Activated CD8-positive, alpha-beta memory T cell treated with anti-CD3 and anti-CD28 coated beads, Interleukin-2, amount 10 ng/mL, durations not matched to agents 7 days and 5 days (primary cell): ENCODE measurements at regions not wholly inside any gene's neighbourhood (a gene's known extent, or its start where the extent isn't known, plus 50 kb on each side); places are given as distances from the start of the nearest gene placed in this dataset.

ENCODE experiments used
- ATAC-seq: fragments of 150-1000 bp; cut with Tn5 transposase; one replicate; pipeline ENCODE4 v1.10.0; 2021; ENCODE audit warnings: moderate library complexity
- CTCF ChIA-PET: fragments of 350-600 bp; sonication (Branson Sonifier 250); formaldehyde crosslinking; loops from one replicate; lab custom pipeline; 2021; ENCODE audit warnings: antibody characterized with exemption; lab: Charles Lee
- DNase-seq: peaks from one replicate; pipeline ENCODE4 v3.0.0-alpha.2; 2020
- H3K27ac Mint-ChIP-seq: one replicate; pipeline ENCODE4 v1.8.0; 2021; ENCODE audit warnings: mild to moderate bottlenecking, mixed read lengths
- H3K27me3 Mint-ChIP-seq: one replicate; pipeline ENCODE4 v1.8.0; 2021; ENCODE audit warnings: mixed read lengths
- H3K36me3 Mint-ChIP-seq: one replicate; pipeline ENCODE4 v1.8.0; 2021; ENCODE audit warnings: mild to moderate bottlenecking, mixed read lengths
- H3K4me1 Mint-ChIP-seq: one replicate; pipeline ENCODE4 v1.8.0; 2021; ENCODE audit warnings: mixed read lengths
- H3K4me3 Mint-ChIP-seq: one replicate; pipeline ENCODE4 v1.8.0; 2021; ENCODE audit warnings: mild to moderate bottlenecking, moderate library complexity, mixed read lengths
- H3K9me3 Mint-ChIP-seq: one replicate; pipeline ENCODE4 v1.8.0; 2022; ENCODE audit warnings: low read depth, mixed read lengths

DNA sequence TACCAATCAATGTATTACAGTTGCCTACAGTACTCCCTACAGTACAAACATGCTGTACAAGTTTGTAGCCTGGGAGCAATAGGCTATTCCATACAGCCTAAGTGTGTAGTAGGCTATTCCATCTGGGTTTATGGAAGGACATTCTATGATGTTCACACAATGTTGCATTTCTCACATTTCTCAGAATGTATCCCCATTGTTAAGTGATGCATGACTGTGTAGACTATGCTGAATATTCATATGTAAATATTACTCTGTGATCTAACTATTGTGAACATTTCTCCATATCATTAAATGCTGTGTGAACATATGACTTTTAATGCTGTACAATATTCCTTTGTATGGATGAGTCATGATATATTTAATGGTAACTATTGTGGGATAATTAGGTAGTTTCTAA, 139.2 kb upstream of the ADAMTS9 start:
- Mint-ChIP-seq H3K27ac (no peak overlapping the region), H3K4me1 (no peaks in the 10 kb centered on the region), H3K9me3 (peaks cover 2% of the 10 kb centered on the region), H3K27me3 (no peaks in the 10 kb centered on the region), H3K4me3 (no peak overlapping the region), H3K36me3 (no peaks in the 10 kb centered on the region)
- ATAC-seq (no peak), DNase-seq (no peak)
- CTCF ChIA-PET: no interaction called here

DNA sequence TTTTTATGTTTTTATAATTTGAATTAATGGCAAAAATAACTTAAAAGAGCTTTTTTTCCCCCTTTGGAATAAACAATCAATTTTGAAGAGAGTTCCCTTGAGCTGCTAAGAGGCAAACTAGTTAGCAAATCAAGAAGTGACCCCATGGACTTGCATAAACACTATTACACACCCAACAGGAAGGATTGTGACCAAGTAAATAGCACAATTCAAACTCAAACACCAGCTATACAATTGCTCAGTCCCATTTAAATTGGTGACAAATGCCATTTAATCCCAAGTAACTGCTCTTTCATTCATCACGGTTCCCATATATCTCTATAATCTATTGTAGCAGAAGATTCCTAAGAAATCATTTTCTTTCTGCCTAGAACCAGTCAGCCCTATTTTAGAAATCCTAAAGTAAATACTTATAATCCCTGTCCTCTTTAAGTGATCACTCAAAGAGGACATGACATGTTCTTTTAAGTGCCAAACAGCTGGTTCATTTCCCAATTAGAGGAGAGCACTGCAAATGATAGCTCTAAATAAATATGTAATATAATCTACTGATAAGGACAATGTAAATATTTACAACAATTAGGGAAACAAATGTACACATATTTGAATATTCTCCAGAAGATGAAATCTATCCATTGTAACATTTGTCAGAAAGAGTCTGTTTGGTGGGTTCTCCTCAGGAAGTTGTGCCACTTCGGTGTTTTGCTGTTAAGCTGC, 137.8 kb upstream of the ADAMTS9 start:
- CTCF ChIA-PET: no interaction called here
- H3K4me1 Mint-ChIP-seq: no peaks in the 10 kb centered on the region
- no peak overlapping the region for H3K4me3 Mint-ChIP-seq
- ATAC-seq: no peak
- no peaks in the 10 kb centered on the region for H3K36me3 Mint-ChIP-seq
- DNase-seq: no peak
- H3K9me3 Mint-ChIP-seq: peaks cover 2% of the 10 kb centered on the region
- H3K27ac Mint-ChIP-seq: no peak overlapping the region
- no peaks in the 10 kb centered on the region for H3K27me3 Mint-ChIP-seq

DNA sequence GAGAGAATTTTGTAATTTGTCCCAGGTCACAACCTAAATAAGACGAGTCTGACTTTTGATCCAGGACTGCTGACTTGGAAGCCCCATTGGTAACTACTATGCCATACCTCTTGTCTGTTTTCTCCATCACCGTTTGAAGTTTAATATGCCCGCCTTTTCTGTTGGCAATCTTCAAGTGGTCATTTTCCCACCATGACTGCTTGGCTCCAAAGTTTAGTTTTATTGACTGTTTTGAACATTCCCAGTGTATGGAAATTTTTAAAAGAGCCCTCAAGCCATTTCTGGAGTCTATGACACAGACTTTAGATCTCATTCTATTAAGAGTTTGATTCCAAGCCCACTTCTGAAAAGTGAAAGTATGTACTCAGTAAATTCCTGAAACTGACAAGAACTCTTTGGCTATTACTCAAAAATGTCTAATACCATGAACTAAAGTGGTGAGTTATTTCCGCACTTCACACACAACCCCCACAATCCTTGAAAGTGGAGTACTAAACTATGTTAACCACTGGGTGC, 136.7 kb upstream of the ADAMTS9 start:
- H3K4me1 Mint-ChIP-seq: no peaks in the 10 kb centered on the region
- CTCF ChIA-PET: no interaction called here
- H3K27me3 Mint-ChIP-seq: no peaks in the 10 kb centered on the region
- peaks cover 2% of the 10 kb centered on the region for H3K9me3 Mint-ChIP-seq
- no peak overlapping the region for H3K4me3 Mint-ChIP-seq
- no peaks in the 10 kb centered on the region for H3K36me3 Mint-ChIP-seq
- ATAC-seq (no peak), DNase-seq (no peak)
- H3K27ac Mint-ChIP-seq: no peak overlapping the region

GRCh38 chr3:64818196-64818595, 130.4 kb upstream of the ADAMTS9 start:
- H3K9me3 Mint-ChIP-seq: no peaks in the 10 kb centered on the region
- ATAC-seq: no peak
- H3K27ac Mint-ChIP-seq: no peak overlapping the region
- CTCF ChIA-PET: no interaction called here
- H3K36me3 Mint-ChIP-seq: no peaks in the 10 kb centered on the region
- H3K27me3 Mint-ChIP-seq: no peaks in the 10 kb centered on the region
- no peak overlapping the region for H3K4me3 Mint-ChIP-seq
- H3K4me1 Mint-ChIP-seq: no peaks in the 10 kb centered on the region
- DNase-seq: no peak

DNA sequence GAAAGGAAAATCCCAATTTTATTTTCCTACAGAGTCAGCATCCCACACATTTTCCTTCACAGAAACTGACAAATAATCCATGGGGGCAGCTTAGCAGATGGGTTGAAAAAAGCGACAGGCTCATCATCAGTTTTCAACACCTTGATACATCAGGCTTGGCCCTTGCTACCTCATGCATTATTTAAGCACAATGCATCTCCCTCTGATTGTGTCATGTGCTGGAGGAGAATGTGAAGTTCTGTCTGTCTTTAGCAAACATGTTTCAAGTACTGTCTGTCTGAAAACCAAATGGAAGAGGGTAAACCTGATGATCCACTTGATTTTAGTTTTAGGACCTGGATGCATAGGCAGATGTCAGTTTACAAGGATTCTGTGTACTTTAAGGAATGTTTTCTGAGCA, 128.6 kb upstream of the ADAMTS9 start:
- Mint-ChIP-seq H3K9me3 (no peaks in the 10 kb centered on the region), H3K27me3 (no peaks in the 10 kb centered on the region), H3K4me1 (no peaks in the 10 kb centered on the region), H3K4me3 (no peak overlapping the region), H3K36me3 (no peaks in the 10 kb centered on the region), H3K27ac (no peak overlapping the region)
- ATAC-seq (no peak), DNase-seq (no peak)
- CTCF ChIA-PET: no interaction called here

DNA sequence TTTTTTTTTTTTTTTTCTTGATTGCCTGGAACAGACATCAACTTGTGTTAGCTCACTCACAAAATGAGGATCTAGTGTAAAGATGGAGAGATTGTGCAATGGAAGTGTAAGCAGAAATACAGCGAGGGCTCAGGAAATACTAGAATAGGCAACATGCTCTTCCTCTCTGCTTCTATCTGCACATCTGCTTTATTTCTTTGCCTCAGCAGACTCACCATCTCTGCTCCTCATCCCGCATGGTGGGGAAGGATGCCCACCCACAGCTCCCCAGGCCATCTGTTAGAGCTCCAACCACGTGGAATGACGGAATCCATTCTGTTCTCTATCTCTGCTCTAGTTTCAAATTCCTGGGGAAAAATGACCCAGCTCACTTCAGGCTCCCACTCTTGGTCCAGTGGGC, 128.0 kb upstream of the ADAMTS9 start:
- no peak overlapping the region for H3K4me3 Mint-ChIP-seq
- DNase-seq: no peak
- CTCF ChIA-PET: no interaction called here
- no peaks in the 10 kb centered on the region for H3K9me3 Mint-ChIP-seq
- H3K36me3 Mint-ChIP-seq: no peaks in the 10 kb centered on the region
- ATAC-seq: no peak
- no peak overlapping the region for H3K27ac Mint-ChIP-seq
- H3K4me1 Mint-ChIP-seq: no peaks in the 10 kb centered on the region
- H3K27me3 Mint-ChIP-seq: no peaks in the 10 kb centered on the region

GRCh38 chr3:64815195-64815631, 127.4 kb upstream of the ADAMTS9 start:
- H3K36me3 Mint-ChIP-seq: no peaks in the 10 kb centered on the region
- no peak overlapping the region for H3K4me3 Mint-ChIP-seq
- CTCF ChIA-PET: no interaction called here
- H3K27ac Mint-ChIP-seq: no peak overlapping the region
- DNase-seq: no peak
- no peak for ATAC-seq
- H3K27me3 Mint-ChIP-seq: no peaks in the 10 kb centered on the region
- H3K4me1 Mint-ChIP-seq: no peaks in the 10 kb centered on the region
- H3K9me3 Mint-ChIP-seq: no peaks in the 10 kb centered on the region

DNA sequence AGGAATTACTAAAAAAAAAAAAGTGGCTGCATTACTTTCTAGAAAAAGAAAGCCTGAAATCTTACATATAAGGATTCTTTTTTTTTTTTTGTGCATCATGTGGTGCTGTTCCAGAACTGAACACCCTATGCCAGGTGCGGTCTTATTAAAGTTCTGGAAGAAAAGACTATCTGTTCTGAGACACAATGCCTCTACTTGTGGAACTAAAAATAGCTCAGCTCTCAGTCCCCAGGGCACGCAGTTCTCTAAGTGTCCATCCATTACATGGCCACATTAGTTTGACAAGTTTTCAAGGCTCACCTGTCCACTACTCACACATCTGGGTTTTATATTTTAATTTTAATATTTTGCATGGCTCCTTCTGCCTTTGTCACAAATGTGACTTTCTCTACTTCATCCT, 126.6 kb upstream of the ADAMTS9 start:
- CTCF ChIA-PET: no interaction called here
- DNase-seq (no peak), ATAC-seq (no peak)
- Mint-ChIP-seq H3K36me3 (no peaks in the 10 kb centered on the region), H3K27ac (no peak overlapping the region), H3K27me3 (no peaks in the 10 kb centered on the region), H3K4me1 (no peaks in the 10 kb centered on the region), H3K9me3 (no peaks in the 10 kb centered on the region), H3K4me3 (no peak overlapping the region)

DNA sequence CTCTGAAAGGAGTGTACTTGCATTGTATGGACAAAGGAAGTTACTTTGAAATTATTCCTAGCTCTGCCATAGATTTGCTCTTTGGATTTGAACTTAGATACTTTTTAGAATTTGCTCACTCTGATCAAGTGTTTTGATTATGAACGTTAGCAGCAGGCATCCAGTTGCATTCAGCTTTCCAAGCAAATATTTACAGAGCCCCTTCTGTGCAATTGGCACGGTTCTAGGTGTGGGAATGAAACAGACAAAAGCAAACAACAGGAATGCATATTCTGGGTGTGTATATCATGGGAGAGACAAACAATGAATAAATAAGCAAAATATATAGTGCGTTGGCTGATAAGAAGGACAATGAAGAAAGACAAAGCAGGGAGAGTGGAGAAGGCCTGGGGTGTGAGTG, 125.5 kb upstream of the ADAMTS9 start:
- Mint-ChIP-seq H3K27ac (no peak overlapping the region), H3K36me3 (no peaks in the 10 kb centered on the region), H3K4me1 (no peaks in the 10 kb centered on the region), H3K9me3 (no peaks in the 10 kb centered on the region), H3K4me3 (no peak overlapping the region), H3K27me3 (no peaks in the 10 kb centered on the region)
- CTCF ChIA-PET: no interaction called here
- DNase-seq (no peak), ATAC-seq (no peak)

DNA sequence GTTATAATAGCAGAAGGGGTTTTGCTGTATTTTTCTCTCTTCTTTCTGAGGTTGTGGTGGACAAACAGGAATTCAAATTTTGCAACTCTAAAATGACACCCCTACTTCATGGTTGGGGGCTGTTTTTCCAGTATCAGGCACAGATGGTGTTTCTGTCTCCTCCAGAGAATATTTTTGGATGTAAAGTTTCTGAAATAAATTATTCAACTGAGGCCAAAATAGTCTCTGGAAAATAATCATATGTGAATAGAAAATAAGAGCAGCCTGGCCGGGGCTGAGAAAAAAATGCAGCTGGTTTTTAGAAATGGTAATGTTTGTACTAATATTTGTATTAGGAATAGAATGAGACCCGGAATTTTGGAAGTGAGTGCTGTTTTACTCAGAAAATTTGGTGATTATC, 121.3 kb upstream of the ADAMTS9 start:
- no peak for ATAC-seq
- Mint-ChIP-seq H3K27me3 (no peaks in the 10 kb centered on the region), H3K9me3 (no peaks in the 10 kb centered on the region), H3K36me3 (no peaks in the 10 kb centered on the region), H3K4me3 (no peak overlapping the region), H3K4me1 (no peaks in the 10 kb centered on the region), H3K27ac (no peak overlapping the region)
- CTCF ChIA-PET: no interaction called here
- DNase-seq: no peak

GRCh38 chr3:64808061-64808460, 120.3 kb upstream of the ADAMTS9 start:
- H3K9me3 Mint-ChIP-seq: no peaks in the 10 kb centered on the region
- no peak overlapping the region for H3K4me3 Mint-ChIP-seq
- H3K27ac Mint-ChIP-seq: no peak overlapping the region
- H3K36me3 Mint-ChIP-seq: no peaks in the 10 kb centered on the region
- no peak for ATAC-seq
- CTCF ChIA-PET: no interaction called here
- no peaks in the 10 kb centered on the region for H3K4me1 Mint-ChIP-seq
- no peak for DNase-seq
- no peaks in the 10 kb centered on the region for H3K27me3 Mint-ChIP-seq

DNA sequence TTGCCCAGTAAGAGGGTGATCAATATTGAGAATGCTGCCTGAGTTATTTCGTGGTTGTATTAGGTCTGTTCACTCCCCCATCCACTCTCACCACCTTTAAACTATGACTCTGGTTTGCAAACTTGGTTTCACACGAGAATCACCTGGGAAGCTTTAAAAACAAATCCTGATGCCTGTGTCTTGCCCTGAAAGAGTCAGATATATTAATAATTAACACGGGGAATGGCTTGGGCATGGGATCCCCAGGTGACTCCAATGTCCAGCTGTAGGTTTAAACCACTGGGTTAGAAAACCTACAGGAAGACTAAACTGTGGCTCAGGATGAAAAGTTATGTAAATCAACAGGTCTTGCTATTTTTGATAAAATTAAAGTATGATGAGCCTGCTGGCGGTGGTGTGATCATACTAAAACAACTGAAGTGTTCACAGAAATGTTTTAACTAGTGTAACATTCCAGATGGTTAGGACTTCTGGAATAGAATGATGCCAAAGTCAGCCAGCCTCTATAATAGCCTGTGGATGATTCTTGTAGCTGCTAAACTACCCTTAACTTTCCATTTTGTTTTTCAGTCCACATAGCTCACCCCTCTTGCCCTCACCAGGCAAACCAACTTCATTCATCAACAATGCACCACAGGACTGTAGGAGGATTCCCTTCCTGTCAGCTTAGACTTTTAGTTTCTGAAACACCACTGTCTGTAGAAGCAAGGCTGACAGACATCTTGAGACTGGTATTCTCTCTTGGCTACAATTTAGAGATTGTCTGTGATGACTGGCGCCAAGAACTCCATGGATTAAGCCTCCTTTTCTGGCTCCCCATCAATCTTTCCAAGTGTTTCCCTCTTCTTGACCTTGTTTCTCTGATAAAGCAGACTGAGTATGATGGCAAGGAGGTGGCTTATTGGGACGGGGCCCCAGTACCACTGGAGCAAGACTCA, 119.1 kb upstream of the ADAMTS9 start:
- no peaks in the 10 kb centered on the region for H3K4me1 Mint-ChIP-seq
- H3K27ac Mint-ChIP-seq: no peak overlapping the region
- H3K4me3 Mint-ChIP-seq: no peak overlapping the region
- no peaks in the 10 kb centered on the region for H3K36me3 Mint-ChIP-seq
- H3K27me3 Mint-ChIP-seq: no peaks in the 10 kb centered on the region
- ATAC-seq (no peak), DNase-seq (no peak)
- H3K9me3 Mint-ChIP-seq: no peaks in the 10 kb centered on the region
- CTCF ChIA-PET: no interaction called here

DNA sequence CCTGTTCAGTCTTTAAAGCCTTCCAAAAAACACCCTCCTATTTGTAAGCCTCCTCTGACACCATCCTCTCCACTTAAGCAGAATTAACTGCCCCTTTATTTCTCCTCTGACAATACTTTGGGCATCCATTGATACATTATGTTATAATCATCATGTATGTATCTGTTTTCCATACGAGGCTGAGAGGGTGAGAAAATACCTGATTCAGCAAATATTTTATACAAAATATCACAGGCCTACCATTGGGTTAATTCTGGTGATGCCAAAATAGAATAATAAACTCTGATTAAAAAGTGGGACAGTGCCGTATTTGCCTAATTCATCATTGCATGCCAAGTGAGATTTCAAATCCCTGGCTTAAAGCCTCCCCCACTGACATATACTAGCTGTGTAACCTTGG, 118.2 kb upstream of the ADAMTS9 start:
- H3K27me3 Mint-ChIP-seq: no peaks in the 10 kb centered on the region
- no peak overlapping the region for H3K4me3 Mint-ChIP-seq
- H3K36me3 Mint-ChIP-seq: no peaks in the 10 kb centered on the region
- no peak overlapping the region for H3K27ac Mint-ChIP-seq
- H3K9me3 Mint-ChIP-seq: no peaks in the 10 kb centered on the region
- DNase-seq (no peak), ATAC-seq (no peak)
- CTCF ChIA-PET: no interaction called here
- H3K4me1 Mint-ChIP-seq: no peaks in the 10 kb centered on the region

DNA sequence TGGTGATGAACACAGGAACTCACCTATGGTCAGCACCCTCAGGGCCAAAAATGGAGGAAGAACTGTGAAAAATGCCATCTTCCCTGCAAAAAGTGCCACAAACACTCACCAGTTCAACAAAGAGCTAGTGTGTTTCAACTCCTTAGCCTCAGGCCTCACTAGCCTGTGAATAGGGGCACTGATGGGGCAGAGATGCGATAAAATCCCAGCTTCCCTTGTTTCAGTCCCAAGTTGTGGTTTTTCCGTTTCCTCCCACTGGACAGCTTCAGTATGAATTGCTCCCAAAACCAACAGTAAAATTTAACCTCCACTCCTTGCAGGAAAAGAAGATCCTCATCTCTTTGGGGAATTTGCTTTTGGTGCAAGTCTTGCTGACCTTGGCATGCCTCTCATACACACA, 117.4 kb upstream of the ADAMTS9 start:
- no peak for ATAC-seq
- H3K4me1 Mint-ChIP-seq: no peaks in the 10 kb centered on the region
- no peaks in the 10 kb centered on the region for H3K27me3 Mint-ChIP-seq
- H3K36me3 Mint-ChIP-seq: no peaks in the 10 kb centered on the region
- H3K27ac Mint-ChIP-seq: no peak overlapping the region
- no peak for DNase-seq
- no peaks in the 10 kb centered on the region for H3K9me3 Mint-ChIP-seq
- no peak overlapping the region for H3K4me3 Mint-ChIP-seq
- CTCF ChIA-PET: no interaction called here
